MM.1S (cell line): ENCODE measurements at regions not wholly inside any gene's neighbourhood (a gene's known extent, or its start where the extent isn't known, plus 50 kb on each side); places are given as distances from the start of the nearest gene placed in this dataset.

Experiments
- DNase-seq: peaks from one replicate; pipeline ENCODE4 v3.0.0-alpha.2; 2015
- H2AFZ ChIP-seq: fragments of 300-600 bp; sonication (generic); 2 replicates; pipeline ENCODE4 v1.6.0; 2016; ENCODE audit warnings: antibody characterized with exemption, low read length
- H3F3A ChIP-seq: fragments of 300-600 bp; sonication (generic); 2 replicates; pipeline ENCODE4 v1.6.1; 2016; ENCODE audit warnings: mild to moderate bottlenecking, antibody characterized with exemption, low read length, moderate library complexity, mixed read lengths; ENCODE audit not compliant: insufficient read depth
- H3K27ac ChIP-seq: fragments of 300-600 bp; sonication (generic); 2 replicates; pipeline ENCODE4 v1.5.1; 2016; ENCODE audit warnings: mild to moderate bottlenecking, low read length
- H3K27me3 ChIP-seq: fragments of 300-600 bp; sonication (generic); replicated peaks from 2 replicates; pipeline ENCODE4 v1.6.0; 2016; ENCODE audit warnings: low read length; ENCODE audit not compliant: insufficient read depth
- H3K36me3 ChIP-seq: fragments of 300-600 bp; sonication (generic); replicated peaks from 2 replicates; pipeline ENCODE4 v1.6.1; 2016; ENCODE audit warnings: mild to moderate bottlenecking, low read length, mixed read lengths; ENCODE audit not compliant: insufficient read depth
- H3K4me1 ChIP-seq: fragments of 300-600 bp; sonication (generic); 2 replicates; pipeline ENCODE4 v1.6.1; 2016; ENCODE audit warnings: low read length, mixed read lengths
- H3K4me2 ChIP-seq: fragments of 300-600 bp; sonication (generic); 2 replicates; pipeline ENCODE4 v1.6.0; 2016; ENCODE audit warnings: low read depth, low read length
- H3K4me3 ChIP-seq: fragments of 300-600 bp; sonication (generic); 2 replicates; pipeline ENCODE4 v1.5.1; 2016; ENCODE audit warnings: low read length, mixed read lengths
- H3K79me2 ChIP-seq: fragments of 300-600 bp; sonication (generic); 2 replicates; pipeline ENCODE4 v1.6.1; 2016; ENCODE audit warnings: mixed run types, low read length, mixed read lengths
- H3K9ac ChIP-seq: fragments of 300-600 bp; sonication (generic); 2 replicates; pipeline ENCODE4 v1.6.1; 2016; ENCODE audit warnings: low read length, mixed read lengths
- H3K9me2 ChIP-seq: fragments of 300-600 bp; sonication (generic); replicated peaks from 2 replicates; pipeline ENCODE4 v1.6.1; 2016; ENCODE audit warnings: mild to moderate bottlenecking, low read length, mixed read lengths; ENCODE audit not compliant: insufficient read depth
- H3K9me3 ChIP-seq: fragments of 300-600 bp; sonication (generic); replicated peaks from 2 replicates; pipeline ENCODE4 v1.6.1; 2016; ENCODE audit warnings: mild to moderate bottlenecking, low read length, mixed read lengths; ENCODE audit not compliant: insufficient read depth
- H4K20me1 ChIP-seq: fragments of 300-600 bp; sonication (generic); 2 replicates; pipeline ENCODE4 v1.6.1; 2016; ENCODE audit warnings: mild to moderate bottlenecking, low read length, moderate library complexity, mixed read lengths; ENCODE audit not compliant: insufficient read depth
- CTCF ChIP-seq: fragments of 300-600 bp; sonication (generic); IDR thresholded peaks from 2 replicates; pipeline ENCODE4 v1.5.1; 2016; ENCODE audit warnings: antibody characterized with exemption, low read length, mixed read lengths
- EZH2 ChIP-seq: fragments of 300-600 bp; sonication (generic); optimal IDR thresholded peaks from 2 replicates; pipeline ENCODE3; 2017; ENCODE audit warnings: low read depth, mild to moderate bottlenecking, antibody characterized with exemption, low read length, mixed read lengths
- EZH2phosphoT487 ChIP-seq: fragments of 300-600 bp; sonication (generic); IDR thresholded peaks from 2 replicates; pipeline ENCODE4 v1.6.1; 2018; ENCODE audit warnings: antibody characterized with exemption, low read length

DNA sequence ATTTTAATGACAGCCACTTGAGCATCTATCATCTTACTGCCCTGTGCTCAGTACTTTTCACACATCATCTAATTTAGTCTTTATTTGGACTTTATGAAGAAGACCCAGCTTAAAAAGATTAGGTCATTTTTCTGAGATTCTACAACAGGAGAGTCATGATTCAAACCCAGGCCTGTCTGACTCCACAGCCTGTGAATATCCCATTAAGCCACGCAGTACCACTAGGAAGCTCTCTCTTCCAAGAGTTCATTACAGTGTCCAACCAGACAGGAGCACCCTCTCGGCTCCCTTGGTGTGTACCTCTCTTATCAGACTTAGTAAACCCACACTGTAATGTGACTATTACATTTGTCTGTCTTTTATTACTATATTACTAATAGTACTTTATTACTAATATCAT is 332.8 kb downstream of the DHX15 start:
- H2AFZ ChIP-seq, result no peak overlapping the region
- H3K27ac ChIP-seq, result no peak overlapping the region
- TF ChIP-seq EZH2, result no peak
- no peak for TF ChIP-seq CTCF
- no peak for TF ChIP-seq EZH2phosphoT487
- no peaks in the 10 kb centered on the region for H3K36me3 ChIP-seq
- H3K27me3 ChIP-seq, result no peaks in the 10 kb centered on the region
- no peaks in the 10 kb centered on the region for H4K20me1 ChIP-seq
- H3K79me2 ChIP-seq, result no peaks in the 10 kb centered on the region
- no peak overlapping the region for H3K4me3 ChIP-seq
- no peaks in the 10 kb centered on the region for H3K9me2 ChIP-seq
- no peaks in the 10 kb centered on the region for H3F3A ChIP-seq
- H3K9me3 ChIP-seq, result no peaks in the 10 kb centered on the region
- no peak for DNase-seq
- peaks cover 7% of the 10 kb centered on the region for H3K4me1 ChIP-seq
- H3K9ac ChIP-seq, result no peak overlapping the region
- H3K4me2 ChIP-seq, result no peak overlapping the region

DNA sequence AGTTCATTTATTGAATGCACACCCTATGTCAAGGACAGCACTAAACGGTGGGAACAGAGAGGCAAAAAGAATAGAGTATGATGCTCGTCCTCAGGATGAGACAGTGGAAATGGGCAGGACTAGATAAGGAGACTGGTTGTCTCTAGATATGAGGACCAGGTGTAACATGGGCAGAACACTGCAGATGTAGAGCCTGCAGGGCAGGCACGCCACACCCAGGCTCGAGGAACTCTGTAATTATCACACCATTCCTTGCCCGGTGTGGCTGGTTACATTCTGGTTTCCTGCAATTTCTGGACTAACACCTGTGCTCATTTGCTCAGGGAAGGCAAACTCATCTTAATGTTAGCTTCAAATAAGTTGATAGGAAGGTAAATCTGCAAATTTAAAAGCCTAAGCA is 334.4 kb downstream of the DHX15 start:
- Histone ChIP-seq H3K9me3 (no peaks in the 10 kb centered on the region), H3K9me2 (no peaks in the 10 kb centered on the region), H4K20me1 (no peaks in the 10 kb centered on the region), H2AFZ (no peak overlapping the region), H3K79me2 (no peaks in the 10 kb centered on the region), H3F3A (no peaks in the 10 kb centered on the region), H3K9ac (no peak overlapping the region), H3K27me3 (no peaks in the 10 kb centered on the region), H3K4me2 (no peak overlapping the region), H3K27ac (no peak overlapping the region), H3K36me3 (no peaks in the 10 kb centered on the region), H3K4me1 (peaks cover 7% of the 10 kb centered on the region), H3K4me3 (no peak overlapping the region)
- TF ChIP-seq EZH2phosphoT487, result no peak
- no peak for TF ChIP-seq EZH2
- no peak for TF ChIP-seq CTCF
- DNase-seq, result no peak

DNA sequence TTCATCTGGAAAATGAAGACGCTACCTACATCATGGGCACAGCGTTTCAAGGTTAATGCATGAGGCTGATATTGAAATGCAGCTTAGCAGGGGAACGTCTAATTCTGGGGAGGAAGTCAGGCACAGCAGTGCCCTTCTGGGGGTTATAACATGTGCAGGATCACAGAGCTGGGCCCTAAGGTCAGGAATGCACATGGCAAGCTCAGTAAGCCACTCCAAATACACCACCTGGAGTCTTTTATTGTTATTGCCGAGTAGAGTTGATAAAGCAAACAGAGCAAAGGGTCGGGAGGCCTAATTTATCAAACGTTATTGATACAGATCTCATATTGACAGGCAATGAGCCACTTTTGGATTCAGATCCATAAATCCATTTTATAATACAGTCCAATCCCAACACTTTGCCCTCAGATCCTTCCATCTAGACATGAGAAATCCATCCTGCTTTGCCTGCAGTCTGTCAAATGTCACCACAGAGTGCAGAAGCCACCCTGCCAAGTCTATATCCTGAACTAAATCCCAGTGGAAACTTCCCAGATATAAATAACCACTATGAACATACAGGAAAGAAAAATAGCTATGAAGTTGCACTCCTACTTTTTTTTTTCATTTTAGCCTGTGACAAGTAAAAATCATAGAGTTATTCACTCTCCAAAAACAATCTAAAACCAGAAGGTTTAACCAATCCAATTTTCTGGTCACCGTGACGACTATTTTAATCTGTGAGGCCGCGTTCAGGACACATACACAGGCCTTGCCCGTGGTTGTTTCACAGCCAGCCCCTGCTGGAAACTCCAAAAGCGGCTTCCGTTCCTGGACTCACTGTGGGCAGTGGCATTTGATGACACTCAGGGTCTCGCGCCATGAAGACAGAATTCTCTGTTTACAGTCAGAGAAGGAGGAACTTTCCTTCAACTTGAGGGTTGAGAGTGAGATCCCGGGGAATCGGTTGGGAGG is 335.4 kb downstream of the DHX15 start:
- no peak overlapping the region for H3K4me3 ChIP-seq
- H3K9me2 ChIP-seq, result no peaks in the 10 kb centered on the region
- H3K79me2 ChIP-seq, result no peaks in the 10 kb centered on the region
- H3K27me3 ChIP-seq, result no peaks in the 10 kb centered on the region
- no peaks in the 10 kb centered on the region for H3F3A ChIP-seq
- DNase-seq, result no peak
- no peak for TF ChIP-seq CTCF
- no peak for TF ChIP-seq EZH2phosphoT487
- TF ChIP-seq EZH2, result no peak
- no peaks in the 10 kb centered on the region for H4K20me1 ChIP-seq
- H2AFZ ChIP-seq, result no peak overlapping the region
- H3K4me1 ChIP-seq, result peaks cover 7% of the 10 kb centered on the region
- no peaks in the 10 kb centered on the region for H3K36me3 ChIP-seq
- H3K9me3 ChIP-seq, result no peaks in the 10 kb centered on the region
- H3K9ac ChIP-seq, result no peak overlapping the region
- no peak overlapping the region for H3K27ac ChIP-seq
- H3K4me2 ChIP-seq, result no peak overlapping the region
